DMS153 treated with DMSO at 0.1 percent for 48 hours (cell line): ENCODE measurements at regions not wholly inside any gene's neighbourhood (a gene's known extent, or its start where the extent isn't known, plus 50 kb on each side); places are given as distances from the start of the nearest gene placed in this dataset.
"Not testable (repeated sequence)": the region's sequence is repeated elsewhere in the genome, so short reads cannot be mapped to it uniquely, and the experiment has no call there.

Source experiments
- DNase-seq: peaks from one replicate; lab custom pipeline; 2025; ENCODE audit not compliant: unreplicated experiment; lab: John Stamatoyannopoulos, UW

DNA sequence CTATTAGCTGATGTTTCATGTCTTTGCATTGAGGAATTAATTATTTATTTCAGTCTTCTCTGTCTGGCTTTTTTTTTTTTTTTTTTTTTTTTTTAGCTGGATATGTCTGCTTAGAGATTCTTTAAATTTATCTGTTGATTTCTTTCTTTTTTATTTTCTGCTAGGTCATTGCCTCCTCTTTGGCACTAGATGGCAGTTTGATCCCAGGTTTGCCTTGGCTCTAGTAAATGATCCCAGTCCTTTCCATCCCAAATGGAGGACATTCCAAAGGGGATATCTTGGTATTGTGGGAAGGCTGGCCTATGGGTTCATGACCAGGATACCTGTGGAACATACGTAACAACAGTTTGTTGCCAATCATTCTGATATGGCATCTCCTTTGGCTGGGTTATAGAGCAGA, 339.5 kb upstream of the GCFC2 start:
- DNase-seq: no peak

DNA sequence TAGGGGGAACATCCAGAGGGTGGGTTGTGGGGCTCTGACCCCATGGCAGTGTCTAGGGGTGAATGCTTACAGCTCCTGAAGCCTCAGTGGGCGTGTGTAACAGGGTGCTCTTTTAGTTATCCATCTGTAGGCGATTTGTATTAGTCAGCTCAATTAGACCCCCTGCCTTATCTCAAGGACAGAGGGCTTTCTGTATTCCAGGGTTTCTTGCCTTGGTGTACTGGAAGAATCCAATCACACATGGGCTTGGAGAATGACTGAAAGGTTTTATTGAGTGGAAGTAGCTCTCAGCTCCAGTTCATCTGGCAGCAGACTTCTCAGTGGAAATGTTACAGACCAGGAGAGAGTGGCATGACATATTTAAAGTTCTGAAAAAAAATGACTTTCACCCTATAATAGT, 334.0 kb upstream of the GCFC2 start:
- no peak for DNase-seq

DNA sequence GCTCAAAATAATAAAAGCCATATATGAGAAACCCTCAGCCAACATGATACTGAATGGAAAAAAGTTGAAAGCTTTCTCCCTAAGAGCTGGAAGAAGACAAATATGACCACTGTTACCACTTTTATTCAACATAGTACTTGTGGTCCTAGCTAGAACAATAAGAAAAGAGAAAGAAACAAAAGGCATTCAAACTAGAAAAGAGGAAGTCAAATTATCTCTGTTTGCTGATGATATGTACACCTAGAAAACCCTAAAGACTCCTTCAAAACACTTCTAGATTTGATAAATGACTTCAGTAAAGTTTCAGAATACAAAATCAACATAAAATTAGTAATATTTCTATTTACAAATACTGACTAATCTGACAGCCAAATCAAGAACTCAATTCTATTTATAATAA, 328.8 kb upstream of the GCFC2 start:
- no peak for DNase-seq

DNA sequence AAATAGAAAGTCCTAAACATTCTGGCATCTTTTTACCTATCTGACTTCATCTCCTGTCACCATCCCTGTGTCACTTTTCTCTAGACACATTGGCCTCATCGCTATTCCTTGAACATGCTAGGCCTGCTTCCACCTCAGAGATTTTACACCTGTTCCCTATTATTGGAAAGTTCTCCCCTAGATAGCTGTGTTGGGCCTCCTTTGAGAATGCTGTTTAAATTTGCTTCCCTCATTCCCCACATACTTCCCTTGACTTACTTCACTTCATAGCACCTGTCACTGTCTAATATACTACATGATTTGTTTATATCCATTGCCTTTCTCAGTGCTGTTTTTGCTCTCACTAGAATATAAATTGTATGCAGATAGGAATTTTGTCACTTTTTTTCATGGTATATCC, 317.0 kb upstream of the GCFC2 start:
- DNase-seq: no peak

DNA sequence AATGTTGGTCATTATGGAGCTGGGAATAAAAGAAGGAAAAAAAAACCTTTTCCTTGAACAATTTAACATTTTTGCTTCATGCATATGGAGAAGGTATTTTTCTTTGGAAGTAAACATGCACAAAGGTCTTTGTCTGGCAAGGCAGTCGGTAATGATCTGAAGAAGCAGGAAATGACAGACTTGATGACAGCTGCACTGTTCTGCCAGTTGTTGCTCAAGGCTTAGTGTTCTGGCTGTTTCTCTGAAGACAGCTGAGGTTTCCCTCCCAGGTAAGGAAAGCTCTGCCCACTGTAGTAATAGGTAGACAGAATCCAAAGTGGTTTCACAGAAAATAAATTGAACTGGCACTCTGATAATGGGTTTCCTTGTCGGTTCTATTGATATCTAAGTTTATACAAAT, 308.4 kb upstream of the GCFC2 start:
- no peak for DNase-seq

DNA sequence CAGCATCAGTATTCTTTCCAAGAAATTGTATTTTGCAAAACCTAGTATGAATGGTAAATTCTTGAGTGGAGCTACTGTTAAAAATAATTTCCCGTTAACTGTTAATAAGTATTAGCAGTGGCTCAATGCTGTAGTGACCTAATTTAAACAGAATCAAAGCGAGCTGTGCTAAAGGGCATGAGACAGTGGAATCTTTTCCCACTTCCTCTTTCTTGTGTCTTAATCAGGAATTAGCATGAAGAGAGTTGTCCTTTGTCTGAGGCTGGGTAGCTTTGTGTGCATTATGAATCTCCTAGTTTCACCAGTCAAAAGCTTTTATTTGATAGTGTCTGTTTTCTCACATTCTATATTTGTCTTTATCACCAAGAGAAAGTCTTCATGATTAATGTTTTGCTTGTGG, 298.8 kb upstream of the GCFC2 start:
- DNase-seq: no peak

DNA sequence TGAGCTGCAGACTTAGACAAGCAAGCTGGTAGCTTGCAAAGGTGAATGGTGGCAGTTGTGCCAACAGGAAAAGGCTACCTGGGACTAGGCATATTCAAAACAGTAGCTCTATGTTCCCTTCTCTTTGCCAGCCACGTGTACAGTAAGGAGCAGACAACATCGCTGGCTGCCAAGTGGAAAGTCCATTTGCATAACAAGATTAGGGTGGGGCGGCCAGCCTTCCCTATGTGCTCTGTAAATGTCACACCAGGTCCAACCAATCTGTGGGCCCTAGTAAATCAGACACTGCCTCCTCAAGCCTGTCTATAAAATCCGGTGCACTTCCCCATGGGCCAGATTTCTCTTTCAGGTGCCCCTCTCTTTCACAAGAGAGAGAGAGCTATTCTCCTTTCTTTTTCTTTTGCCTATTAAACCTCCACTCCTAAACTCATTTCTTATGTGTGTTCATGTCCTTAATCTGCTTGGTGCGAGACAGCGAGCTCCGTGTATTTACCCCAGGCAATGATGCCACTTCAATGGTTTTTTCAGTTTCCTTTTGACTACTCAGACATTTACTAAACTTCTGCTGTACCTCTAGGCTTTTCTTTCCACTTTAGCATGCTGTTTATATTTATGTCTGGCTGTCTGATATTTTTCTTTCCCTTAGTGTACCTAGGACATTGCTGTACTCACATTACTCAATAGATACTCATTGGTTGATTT, 297.4 kb upstream of the GCFC2 start:
- no peak for DNase-seq

DNA sequence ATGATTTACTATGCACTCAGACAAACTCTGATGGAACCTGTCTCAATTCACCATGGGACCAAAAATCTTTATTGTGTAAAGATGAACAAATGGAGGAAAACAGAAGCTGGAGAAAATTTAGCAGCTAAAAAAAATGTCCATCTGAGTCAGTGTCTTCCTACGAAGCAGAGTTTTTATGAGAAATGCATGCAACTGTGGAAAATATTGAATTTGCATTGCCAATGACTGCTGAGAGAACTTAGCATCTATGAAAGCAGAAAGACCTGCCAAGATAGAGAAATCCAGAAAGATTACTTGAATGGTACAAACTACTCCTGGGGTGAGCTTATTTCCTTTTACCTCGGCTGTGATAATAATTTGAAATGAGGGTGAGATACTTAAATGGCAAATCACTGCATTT, 289.7 kb upstream of the GCFC2 start:
- DNase-seq: no peak

DNA sequence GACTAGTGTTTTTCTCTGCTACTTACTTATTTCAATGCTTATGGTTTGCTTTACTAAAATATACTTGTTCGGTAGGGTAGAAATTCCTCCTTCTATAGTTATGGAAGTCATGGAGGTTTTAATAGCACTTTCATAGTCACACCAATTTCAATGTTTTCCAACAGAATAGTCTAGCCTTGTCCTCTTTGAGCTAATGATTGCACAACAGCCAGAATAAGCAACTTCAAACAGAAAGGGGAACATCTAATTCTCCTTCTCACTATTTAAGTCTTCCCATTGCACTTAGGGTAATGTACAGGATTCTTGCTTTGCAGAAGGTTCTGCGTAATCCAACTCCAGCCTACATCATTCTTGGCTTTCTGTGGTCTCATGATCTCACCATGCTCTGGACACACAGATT, 287.7 kb upstream of the GCFC2 start:
- DNase-seq: no peak

DNA sequence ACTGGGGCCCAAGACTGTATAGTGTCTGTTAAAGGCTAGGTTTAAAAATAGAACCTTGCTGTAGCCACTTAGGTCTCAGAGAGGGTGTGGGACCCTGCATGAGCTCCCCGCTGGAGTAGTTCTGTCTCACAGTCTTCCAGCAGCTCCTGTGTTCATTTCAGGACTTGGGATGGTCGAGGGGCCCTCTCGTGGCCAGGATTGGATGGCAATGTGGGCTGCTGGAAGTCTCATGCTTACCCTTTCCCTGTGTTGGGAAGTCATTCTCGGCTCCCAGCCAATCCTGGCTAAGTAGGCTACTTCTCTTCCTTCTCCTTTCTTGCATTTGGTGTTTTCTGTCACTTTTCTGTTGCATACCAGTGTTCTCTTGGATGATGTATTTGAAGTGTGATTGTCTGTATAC, 284.0 kb upstream of the GCFC2 start:
- DNase-seq: no peak

DNA sequence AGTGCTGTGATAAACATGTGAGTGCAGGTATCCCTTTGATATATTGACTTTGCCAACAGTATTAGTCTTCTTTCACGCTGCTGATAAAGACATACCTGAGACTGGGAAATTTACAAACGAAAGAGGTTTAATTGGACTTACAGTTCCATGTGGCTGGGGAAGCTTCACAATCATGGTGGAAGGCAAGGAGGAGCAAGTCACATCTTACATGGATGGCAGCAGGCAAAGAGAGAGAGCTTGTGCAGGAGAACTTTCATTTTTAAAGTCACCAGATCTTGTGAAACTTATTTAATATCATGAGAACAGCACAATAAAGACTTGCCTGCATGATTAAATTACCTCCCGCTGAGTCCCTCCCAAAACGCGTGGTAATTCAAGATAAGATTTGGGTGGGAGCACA, 277.9 kb upstream of the GCFC2 start:
- not testable (repeated sequence) for DNase-seq

DNA sequence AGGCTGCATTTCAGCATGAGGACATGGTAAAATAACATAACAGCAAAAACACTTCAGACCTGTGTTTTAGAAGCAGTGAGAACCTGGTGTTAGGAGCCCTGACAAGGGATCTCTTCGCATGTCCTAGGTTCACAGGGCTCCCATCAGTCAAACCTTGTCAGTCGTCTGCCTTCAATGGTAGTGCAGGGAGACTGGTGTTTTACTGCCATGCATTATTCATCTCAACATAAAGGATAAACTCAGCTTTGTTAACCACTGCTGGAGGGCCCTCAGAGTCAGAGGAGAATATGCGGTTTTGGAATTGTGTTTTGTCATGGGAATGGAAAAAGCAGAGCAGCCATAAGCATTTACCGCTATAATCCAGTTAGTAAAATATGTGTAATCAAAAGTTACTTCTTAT, 275.9 kb upstream of the GCFC2 start:
- no peak for DNase-seq

DNA sequence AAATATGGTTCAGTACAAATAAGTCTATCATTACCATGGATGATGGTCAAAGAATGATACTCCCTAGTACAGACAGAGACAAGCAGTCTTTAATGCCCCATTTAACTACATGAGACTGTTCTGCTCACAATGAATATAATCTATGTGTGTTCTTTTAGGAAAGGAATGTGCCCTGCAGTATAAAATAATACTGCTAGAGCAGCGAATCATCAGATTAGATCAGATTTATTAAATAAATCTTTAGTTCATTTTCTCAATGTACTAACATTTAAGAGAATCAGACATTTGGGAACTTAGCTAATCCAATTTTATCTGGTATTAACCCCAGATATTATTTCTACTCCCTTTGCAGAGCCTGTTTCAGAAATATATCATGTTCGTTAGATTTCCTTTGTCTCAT, 272.0 kb upstream of the GCFC2 start:
- no peak for DNase-seq

DNA sequence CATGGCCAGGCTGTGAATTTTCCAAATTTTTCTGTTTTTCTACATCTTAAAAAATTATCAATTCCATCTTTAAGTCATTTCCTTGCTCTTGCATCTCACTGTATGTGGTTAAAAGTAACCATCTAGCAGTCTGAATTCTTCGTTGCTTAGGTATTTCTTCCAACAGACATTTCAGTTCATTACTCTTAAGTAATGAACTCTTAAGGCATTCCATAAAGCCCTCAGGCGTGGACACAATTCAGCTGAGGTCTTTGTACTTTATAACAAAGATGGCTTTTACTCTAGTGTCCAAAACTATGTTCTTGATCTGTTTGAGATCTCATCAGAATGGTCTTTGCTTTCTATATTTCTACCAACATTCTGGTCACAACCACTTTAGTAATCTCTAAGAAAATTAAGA, 253.9 kb upstream of the GCFC2 start:
- no peak for DNase-seq

DNA sequence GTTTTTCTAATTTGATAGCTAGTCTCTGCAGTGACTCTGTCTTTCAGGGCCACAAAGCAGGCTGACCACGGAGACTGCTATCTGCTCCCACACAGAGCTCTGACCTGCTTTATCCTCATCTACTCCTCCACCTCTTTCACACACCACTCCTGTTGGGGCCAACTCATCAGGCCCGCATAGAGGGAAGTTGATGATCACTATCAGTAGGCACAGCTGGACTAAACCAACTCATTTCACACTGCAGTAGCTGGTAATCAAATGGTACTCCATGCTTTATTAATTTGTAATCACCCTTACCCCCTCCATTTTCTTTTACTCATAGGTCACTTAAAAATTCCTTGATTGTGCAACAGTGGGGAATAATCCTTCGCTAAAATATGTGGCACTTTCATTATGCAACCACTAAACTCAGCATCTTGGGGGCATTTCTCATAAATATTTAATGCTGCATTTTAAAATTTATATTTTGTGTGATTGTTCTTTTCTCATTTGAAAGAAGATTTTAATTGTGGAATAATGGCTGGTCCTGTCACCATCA, 249.8 kb upstream of the GCFC2 start:
- DNase-seq: no peak

DNA sequence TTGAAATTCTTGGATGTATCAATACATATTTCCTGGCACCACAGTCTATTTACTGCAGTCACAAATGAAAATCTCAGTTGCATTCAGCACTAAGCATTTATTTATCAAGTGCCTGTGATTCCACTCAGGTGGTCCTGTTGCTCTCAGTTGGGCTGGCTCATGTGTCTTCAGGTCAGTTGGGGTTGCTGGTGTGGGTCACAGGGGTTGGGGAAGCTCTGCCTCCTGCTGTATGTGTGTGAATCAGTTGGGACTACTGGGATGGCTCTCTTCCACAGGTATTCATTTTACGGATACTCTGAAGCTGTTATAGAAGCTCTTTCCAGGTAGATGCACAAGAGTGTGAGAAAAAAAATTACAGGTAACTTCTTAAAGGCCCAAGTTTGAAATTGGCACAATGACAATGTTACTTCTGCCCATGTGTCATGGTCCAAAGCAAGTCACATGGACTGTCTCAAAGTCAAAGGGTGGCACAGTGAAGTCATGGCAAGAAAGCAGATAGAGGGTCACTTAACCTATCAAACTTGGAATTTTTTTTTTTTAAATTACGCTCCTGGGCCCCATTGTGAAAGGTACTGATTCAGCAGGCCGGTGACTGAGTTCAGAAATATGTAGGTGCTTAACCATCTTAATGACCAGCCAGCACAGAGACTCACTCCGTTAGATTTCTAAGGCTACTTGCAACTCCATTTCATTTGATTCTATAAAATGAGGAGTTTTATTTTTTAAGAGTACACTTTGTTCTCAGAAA, 249.2 kb upstream of the GCFC2 start:
- DNase-seq: no peak

DNA sequence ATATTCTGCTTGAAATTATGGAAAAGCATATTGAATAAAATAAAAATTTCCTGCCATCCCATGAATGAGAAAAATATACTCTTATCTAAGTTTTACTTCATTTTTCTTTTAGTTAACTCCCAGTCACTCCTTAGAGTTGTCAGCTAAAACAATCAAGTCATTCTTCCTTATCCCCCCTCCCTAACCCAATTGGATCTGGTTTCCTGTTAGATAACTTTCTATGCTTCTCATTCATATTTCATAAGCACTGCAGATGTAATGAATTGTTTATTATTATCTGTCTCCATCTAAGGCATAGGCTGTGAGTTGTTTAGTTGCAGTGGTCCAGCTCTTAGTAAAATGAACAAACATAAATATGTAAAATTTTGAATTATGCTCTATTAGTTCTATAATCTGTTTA, 244.0 kb upstream of the GCFC2 start:
- DNase-seq: no peak

DNA sequence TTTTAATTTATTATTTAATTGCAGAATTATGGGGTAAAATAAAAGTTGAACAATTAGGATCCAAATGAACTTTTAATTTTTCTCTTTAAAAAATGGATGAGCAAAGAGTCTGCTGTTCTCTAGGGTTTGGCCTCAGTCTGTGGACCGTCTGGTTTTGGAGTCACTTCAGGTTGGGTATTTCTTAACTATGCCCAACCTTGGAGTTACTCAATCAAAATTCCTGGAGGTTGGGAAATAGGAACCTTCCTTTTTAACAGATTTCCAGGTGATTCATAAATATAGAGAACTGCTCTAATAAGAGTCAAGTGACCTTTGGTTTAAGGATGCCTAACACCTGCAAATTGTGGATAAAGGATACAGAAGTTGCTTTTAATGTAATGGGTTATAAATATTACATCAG, 241.5 kb upstream of the GCFC2 start:
- DNase-seq: no peak

DNA sequence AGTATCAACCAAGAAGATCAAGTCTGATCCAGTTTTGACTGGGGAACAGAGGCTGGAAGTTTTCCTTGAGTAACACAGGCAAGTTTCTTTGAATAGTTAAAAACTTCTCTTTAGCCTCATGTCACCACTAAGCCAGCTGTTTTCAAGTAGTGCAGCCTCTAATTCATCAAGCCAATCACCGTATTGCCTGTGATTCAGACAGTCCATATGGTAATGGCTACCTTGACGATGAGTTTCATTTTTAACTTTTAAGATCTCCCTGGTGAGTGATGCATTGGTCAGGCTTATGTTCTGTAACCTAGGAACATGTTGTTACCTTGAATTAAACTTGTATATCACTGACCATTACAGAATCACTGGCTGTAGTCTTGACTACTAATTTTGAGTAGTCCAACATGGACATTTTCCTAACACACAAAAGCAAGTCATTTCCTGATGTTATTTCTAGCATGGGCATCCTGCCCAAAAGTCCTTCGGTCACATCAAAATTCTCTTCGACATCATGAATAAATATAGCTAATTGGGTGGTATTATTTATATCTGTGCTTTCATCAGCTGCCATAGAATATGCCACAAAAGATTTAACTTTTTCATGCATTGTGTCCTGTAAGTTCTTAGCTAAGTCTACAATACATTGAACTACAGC, 238.8 kb upstream of the GCFC2 start:
- no peak for DNase-seq

DNA sequence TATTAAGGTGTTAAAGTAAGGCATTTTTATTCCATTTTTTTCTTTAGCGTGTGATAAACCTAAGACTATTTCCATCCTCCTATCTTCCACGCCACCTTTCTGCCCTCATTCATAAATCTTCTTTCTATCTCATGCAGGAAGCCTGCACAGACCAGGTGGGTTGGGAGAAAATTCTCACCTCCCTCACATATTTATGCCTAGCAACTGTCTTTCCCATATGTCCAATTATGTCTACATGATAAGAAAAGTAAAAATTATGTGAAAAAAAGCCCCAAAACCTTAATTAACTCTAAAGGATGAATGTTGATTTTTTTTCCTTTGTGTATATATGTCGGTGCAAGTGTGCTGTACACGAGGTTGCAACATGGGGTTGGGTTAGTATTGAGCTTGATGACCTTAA, 225.6 kb upstream of the GCFC2 start:
- no peak for DNase-seq

DNA sequence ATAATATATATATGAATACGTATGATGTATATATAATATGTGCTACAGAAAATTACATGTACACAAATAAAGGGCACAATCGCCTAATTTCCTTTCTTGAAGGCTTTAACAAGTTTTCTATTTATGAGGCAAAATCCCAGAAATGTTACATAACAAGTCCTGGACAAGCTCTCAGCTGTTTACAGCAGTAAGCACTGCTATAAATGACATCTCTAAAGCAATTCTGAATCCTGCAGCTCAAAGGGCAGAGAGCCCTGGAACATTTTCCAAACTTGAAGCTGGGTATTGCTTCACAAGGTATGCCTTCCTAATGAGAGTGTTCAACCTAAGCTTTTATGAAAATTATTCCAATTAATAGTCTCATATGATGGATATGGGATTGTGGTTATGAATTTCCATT, 222.3 kb upstream of the GCFC2 start:
- DNase-seq: no peak

DNA sequence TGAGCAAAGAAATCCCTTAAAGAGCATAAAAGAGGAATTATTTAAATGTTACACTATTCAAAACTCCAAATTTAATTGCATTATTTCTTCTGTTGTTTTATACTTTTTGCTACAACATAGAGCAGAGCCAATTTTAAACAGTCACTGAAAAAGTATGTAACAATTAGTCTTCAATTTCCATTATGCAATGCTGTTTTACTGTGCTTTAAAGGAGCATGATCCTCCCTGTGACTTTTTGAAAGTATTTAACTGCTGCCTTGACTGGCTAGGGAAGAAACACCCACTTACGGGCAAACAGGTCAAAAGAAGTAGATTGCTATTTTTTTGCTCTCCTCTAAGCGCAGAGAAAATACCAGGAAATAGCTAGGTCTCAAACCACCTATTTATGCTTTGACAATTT, 217.4 kb upstream of the GCFC2 start:
- DNase-seq: no peak
